AG04449 (cell line): ENCODE measurements at regions not wholly inside any gene's neighbourhood (a gene's known extent, or its start where the extent isn't known, plus 50 kb on each side); places are given as distances from the start of the nearest gene placed in this dataset.

Experiments used
- CTCF ChIA-PET: fragments of 350-600 bp; formaldehyde crosslinking; extraction: SDS; loops from one replicate; lab custom pipeline; 2021; ENCODE audit warnings: antibody characterized with exemption; lab: Yijun Ruan, JAX
- POLR2A ChIA-PET: fragments of 400-600, 350-600 bp; formaldehyde crosslinking; extraction: SDS; loops from one replicate; lab custom pipeline; 2020; ENCODE audit warnings: antibody characterized with exemption, inconsistent platforms; lab: Yijun Ruan, JAX
- DNase-seq: peaks from one replicate; pipeline ENCODE4 v3.0.0-alpha.2; 2010; ENCODE audit warnings: low read depth, low spot score
- H3K4me3 ChIP-seq: 2 replicates; pipeline ENCODE4 v1.5.1; 2011; ENCODE audit warnings: low read depth, mild to moderate bottlenecking, control low read depth, low read length
- TF ChIP-seq, protein P1 (sequence below): IDR thresholded peaks from one replicate; pipeline ENCODE4 v1.5.1; 2011; ENCODE audit warnings: mild to moderate bottlenecking, moderate library complexity, low read length, control low read depth, inconsistent platforms; ENCODE audit not compliant: insufficient read depth; ENCODE audit errors: missing control alignments

GRCh38 chr1:213423605-213424004 lies 372.6 kb downstream of the RPS6KC1 start:
- no peak for DNase-seq
- H3K4me3 ChIP-seq = no peak overlapping the region
- TF ChIP-seq, protein P1, sequence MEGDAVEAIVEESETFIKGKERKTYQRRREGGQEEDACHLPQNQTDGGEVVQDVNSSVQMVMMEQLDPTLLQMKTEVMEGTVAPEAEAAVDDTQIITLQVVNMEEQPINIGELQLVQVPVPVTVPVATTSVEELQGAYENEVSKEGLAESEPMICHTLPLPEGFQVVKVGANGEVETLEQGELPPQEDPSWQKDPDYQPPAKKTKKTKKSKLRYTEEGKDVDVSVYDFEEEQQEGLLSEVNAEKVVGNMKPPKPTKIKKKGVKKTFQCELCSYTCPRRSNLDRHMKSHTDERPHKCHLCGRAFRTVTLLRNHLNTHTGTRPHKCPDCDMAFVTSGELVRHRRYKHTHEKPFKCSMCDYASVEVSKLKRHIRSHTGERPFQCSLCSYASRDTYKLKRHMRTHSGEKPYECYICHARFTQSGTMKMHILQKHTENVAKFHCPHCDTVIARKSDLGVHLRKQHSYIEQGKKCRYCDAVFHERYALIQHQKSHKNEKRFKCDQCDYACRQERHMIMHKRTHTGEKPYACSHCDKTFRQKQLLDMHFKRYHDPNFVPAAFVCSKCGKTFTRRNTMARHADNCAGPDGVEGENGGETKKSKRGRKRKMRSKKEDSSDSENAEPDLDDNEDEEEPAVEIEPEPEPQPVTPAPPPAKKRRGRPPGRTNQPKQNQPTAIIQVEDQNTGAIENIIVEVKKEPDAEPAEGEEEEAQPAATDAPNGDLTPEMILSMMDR = no peak
- ChIA-PET CTCF (no interaction called here), POLR2A (no interaction called here)

- no peak for DNase-seq
- TF ChIP-seq, protein P1 = no peak
- no peak overlapping the region for H3K4me3 ChIP-seq
- ChIA-PET POLR2A (no interaction called here), CTCF (no interaction called here)
Observed at GRCh38 chr1:213425376-213426030, 374.5 kb downstream of the RPS6KC1 start.

DNA sequence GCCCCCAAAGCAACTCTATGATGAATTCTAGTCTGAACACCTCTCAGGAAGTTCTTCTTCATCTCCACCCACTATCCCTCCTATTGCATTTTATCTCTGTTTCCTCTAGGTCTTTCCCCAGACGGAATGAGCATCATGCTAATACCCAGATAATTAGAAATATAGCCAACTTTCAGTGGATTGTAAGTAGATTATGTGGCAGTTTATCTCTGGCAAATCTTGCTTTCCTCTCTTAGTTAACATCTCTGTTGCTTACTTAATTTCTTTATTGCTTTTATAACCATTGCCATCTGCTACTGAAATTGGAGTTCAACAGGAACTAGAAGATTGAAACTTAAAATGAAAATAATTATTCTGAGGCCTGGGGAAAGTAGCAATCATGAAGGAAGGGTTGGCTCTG lies 378.6 kb downstream of the RPS6KC1 start:
- DNase-seq = no peak
- TF ChIP-seq, protein P1 = no peak
- POLR2A ChIA-PET = no interaction called here
- CTCF ChIA-PET = no interaction called here
- H3K4me3 ChIP-seq = no peak overlapping the region

DNA sequence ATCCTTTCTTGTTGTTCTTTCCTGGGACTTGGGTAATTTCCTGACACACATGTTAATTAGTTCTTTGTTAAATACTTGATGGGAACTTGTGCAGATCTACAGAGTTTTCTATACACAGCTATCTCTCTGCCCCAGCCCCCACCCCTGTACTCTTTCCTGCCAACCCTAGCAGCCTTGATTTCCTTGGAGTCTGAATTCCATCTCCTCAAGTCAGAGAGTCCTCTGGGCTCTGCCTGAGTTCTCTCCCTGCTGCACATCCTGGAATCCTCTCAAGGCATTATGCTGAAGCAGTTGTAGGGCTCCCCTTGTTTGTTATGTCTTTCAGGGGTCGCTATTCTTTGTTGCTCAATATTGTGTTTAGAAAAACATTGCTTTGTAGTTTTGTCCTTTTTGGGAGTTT lies 384.7 kb downstream of the RPS6KC1 start:
- POLR2A ChIA-PET = no interaction called here
- DNase-seq = no peak
- TF ChIP-seq, protein P1 = no peak
- H3K4me3 ChIP-seq = no peak overlapping the region
- CTCF ChIA-PET = no interaction called here

- no peak overlapping the region for H3K4me3 ChIP-seq
- ChIA-PET CTCF (no interaction called here), POLR2A (no interaction called here)
- no peak for DNase-seq
- TF ChIP-seq, protein P1 = no peak
Observed at GRCh38 chr1:213438339-213438738, 387.3 kb downstream of the RPS6KC1 start.

- CTCF ChIA-PET = interaction anchor here (0.8 kb wide), 1 partner anchor 14 kb away, joined by 4 read pairs; no protein-coding TSS in a partner anchor
- no peak overlapping the region for H3K4me3 ChIP-seq
- POLR2A ChIA-PET = no interaction called here
- TF ChIP-seq, protein P1 = no peak
- DNase-seq = no peak
Observed at GRCh38 chr1:213439703-213440102, 388.7 kb downstream of the RPS6KC1 start.
